ENCODE measurements at regions not wholly inside any gene's neighbourhood (a gene's known extent, or its start where the extent isn't known, plus 50 kb on each side); places are given as distances from the start of the nearest gene placed in this dataset.

- TF ChIP-seq CTCF (IDR thresholded peaks at IDR 0.05; ENCODE audit: low read depth, low read length) (no peak), MYC (IDR thresholded peaks at IDR 0.05; ENCODE audit: low read depth, low read length) (no peak), POLR2A (IDR thresholded peaks at IDR 0.05; ENCODE audit: extremely low read depth, insufficient read length) (no peak)
- TF ChIP-seq, protein P1, sequence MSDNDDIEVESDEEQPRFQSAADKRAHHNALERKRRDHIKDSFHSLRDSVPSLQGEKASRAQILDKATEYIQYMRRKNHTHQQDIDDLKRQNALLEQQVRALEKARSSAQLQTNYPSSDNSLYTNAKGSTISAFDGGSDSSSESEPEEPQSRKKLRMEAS (IDR thresholded peaks at IDR 0.05; ENCODE audit: low read depth, low read length), result no peak
- no peak overlapping the region for H3K4me3 ChIP-seq (ENCODE audit: low read depth, low read length)
- no peak for DNase-seq (ENCODE audit: low read depth)
These were observed 218.1 kb upstream of the CDH8 start for GRCh38 chr16:62254372-62254771.

- no peak for DNase-seq (ENCODE audit: low read depth)
- no peak overlapping the region for H3K4me3 ChIP-seq (ENCODE audit: low read depth, low read length)
- TF ChIP-seq MYC (IDR thresholded peaks at IDR 0.05; ENCODE audit: low read depth, low read length) (no peak), CTCF (IDR thresholded peaks at IDR 0.05; ENCODE audit: low read depth, low read length) (no peak), POLR2A (IDR thresholded peaks at IDR 0.05; ENCODE audit: extremely low read depth, insufficient read length) (no peak)
- TF ChIP-seq, protein P1 (IDR thresholded peaks at IDR 0.05; ENCODE audit: low read depth, low read length), result no peak
These were observed 217.7 kb upstream of the CDH8 start for GRCh38 chr16:62253966-62254365.

- TF ChIP-seq MYC (IDR thresholded peaks at IDR 0.05; ENCODE audit: low read depth, low read length), result no peak
- DNase-seq (ENCODE audit: low read depth), result no peak
- H3K4me3 ChIP-seq (ENCODE audit: low read depth, low read length), result no peak overlapping the region
These were observed 212.8 kb upstream of the CDH8 start for GRCh38 chr16:62249069-62249468.

DNA sequence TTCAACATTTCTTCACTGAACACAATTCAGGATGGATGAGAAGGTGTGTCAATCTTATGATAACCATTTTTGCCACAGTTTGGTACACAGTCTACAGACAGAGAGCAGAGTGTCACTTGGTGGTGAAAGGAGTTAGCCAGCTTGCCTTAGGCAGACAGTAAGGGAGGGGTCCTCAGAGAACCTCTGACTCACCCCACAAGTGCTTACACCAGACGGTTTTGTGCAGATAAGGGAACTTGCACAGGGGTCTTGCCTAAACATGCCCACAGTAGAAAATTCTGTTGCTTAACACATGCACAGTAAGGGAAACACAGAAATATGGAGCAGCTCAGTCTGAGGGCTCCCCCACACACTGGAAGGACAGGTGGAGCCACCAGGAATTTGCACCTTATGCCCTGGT lies 204.5 kb upstream of the CDH8 start:
- peak; percentile 28 for DNase-seq (ENCODE audit: low read depth)
- no peak overlapping the region for H3K4me3 ChIP-seq (ENCODE audit: low read depth, low read length)
- TF ChIP-seq POLR2A (IDR thresholded peaks at IDR 0.05; ENCODE audit: extremely low read depth, insufficient read length) (no peak), CTCF (IDR thresholded peaks at IDR 0.05; ENCODE audit: low read depth, low read length) (no peak), MYC (IDR thresholded peaks at IDR 0.05; ENCODE audit: low read depth, low read length) (no peak)
- TF ChIP-seq, protein P1 (IDR thresholded peaks at IDR 0.05; ENCODE audit: low read depth, low read length), result no peak

DNA sequence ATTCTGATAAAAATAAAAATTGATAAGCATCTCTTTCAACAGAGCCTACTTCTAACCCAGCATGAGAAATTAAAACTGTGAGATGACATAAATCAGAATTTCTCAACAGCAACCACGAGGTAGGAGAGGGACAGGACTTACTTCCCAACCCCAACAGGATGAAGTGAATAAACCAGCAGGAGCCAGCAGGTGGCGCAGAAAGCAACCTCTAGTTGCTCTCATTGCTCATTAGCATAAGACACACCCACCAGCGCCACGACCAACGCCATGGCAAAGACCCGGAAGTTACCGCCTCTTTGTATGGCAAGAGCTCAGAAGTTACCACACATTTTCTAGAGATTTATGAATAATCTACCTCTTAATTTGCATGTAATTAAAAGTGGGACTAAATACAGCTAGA lies 189.4 kb upstream of the CDH8 start:
- DNase-seq (ENCODE audit: low read depth), result peak; percentile 90
- TF ChIP-seq, protein P1 (IDR thresholded peaks at IDR 0.05; ENCODE audit: low read depth, low read length), result peak; percentile 37; the same call in 1 of the 2 replicates
- TF ChIP-seq POLR2A (IDR thresholded peaks at IDR 0.05; ENCODE audit: extremely low read depth, insufficient read length) (no peak), CTCF (IDR thresholded peaks at IDR 0.05; ENCODE audit: low read depth, low read length) (peak; percentile 74), MYC (IDR thresholded peaks at IDR 0.05; ENCODE audit: low read depth, low read length) (no peak)
- H3K4me3 ChIP-seq (ENCODE audit: low read depth, low read length), result no peak overlapping the region

DNA sequence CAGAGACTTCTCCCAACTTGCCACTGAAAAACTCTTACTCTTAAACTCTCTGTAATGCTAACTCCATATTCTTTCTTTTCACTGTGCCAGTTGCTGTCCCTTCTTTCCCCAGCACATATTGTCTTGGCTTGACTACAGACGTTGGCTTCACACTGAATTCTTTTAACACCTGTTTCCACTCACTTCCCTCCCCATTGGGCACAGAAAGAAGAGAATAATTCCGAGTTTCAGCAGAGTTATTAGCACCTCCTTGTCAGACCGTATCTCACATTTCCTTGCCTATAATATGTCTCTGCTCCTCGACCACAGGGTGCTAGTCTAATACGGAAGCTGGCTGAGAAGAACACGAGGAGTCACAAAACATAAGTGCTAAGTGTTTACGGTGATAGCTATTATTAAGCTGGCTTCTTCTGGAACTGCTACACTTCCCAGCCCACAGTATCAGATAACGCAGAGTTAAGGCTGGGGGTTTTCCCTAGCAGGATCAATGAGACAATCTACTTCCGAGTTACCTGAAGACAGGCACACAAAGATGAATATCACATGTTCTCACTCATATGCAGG lies 188.5 kb upstream of the CDH8 start:
- no peak for TF ChIP-seq CTCF (IDR thresholded peaks at IDR 0.05; ENCODE audit: low read depth, low read length)
- TF ChIP-seq, protein P1 (IDR thresholded peaks at IDR 0.05; ENCODE audit: low read depth, low read length), result no peak
- TF ChIP-seq MYC (IDR thresholded peaks at IDR 0.05; ENCODE audit: low read depth, low read length), result no peak
- no peak for TF ChIP-seq POLR2A (IDR thresholded peaks at IDR 0.05; ENCODE audit: extremely low read depth, insufficient read length)
- no peak overlapping the region for H3K4me3 ChIP-seq (ENCODE audit: low read depth, low read length)
- DNase-seq (ENCODE audit: low read depth), result no peak
